MCF 10A (cell line): ENCODE measurements at regions not wholly inside any gene's neighbourhood (a gene's known extent, or its start where the extent isn't known, plus 50 kb on each side); places are given as distances from the start of the nearest gene placed in this dataset.

Source experiments
- BruUV-seq: library from RNA; stranded (reverse); fragments of 400-500 nt; replicated peaks from 2 replicates; lab custom pipeline; 2021; lab: Mats Ljungman, UMichigan
- CTCF ChIA-PET: fragments of 300-600 bp; sonication (Branson Sonifier 250); formaldehyde crosslinking; extraction: SDS; loops from one replicate; lab custom pipeline; 2021; ENCODE audit warnings: antibody characterized with exemption, inconsistent platforms; lab: Yijun Ruan, JAX
- POLR2A ChIA-PET: fragments of 300-600, 350-650 bp; sonication (Branson Sonifier 250); formaldehyde crosslinking; extraction: SDS; loops from one replicate; lab custom pipeline; 2020; ENCODE audit warnings: antibody characterized with exemption, inconsistent platforms; lab: Yijun Ruan, JAX
- DNase-seq: peaks from one replicate; pipeline ENCODE4 v3.0.0-alpha.2; 2018; ENCODE audit not compliant: unreplicated experiment
- H3K27ac Mint-ChIP-seq: one replicate; pipeline ENCODE4 v1.8.0; 2022; ENCODE audit warnings: mild to moderate bottlenecking, low read depth, mixed read lengths; ENCODE audit not compliant: unreplicated experiment
- H3K27me3 Mint-ChIP-seq: one replicate; pipeline ENCODE4 v1.8.0; 2022; ENCODE audit warnings: mixed read lengths; ENCODE audit not compliant: insufficient read depth, unreplicated experiment
- H3K36me3 Mint-ChIP-seq: one replicate; pipeline ENCODE4 v1.8.0; 2022; ENCODE audit warnings: mild to moderate bottlenecking, moderate library complexity, mixed read lengths; ENCODE audit not compliant: insufficient read depth, unreplicated experiment
- H3K4me1 Mint-ChIP-seq: one replicate; pipeline ENCODE4 v1.8.0; 2022; ENCODE audit warnings: mixed read lengths; ENCODE audit not compliant: insufficient read depth, unreplicated experiment
- H3K4me3 Mint-ChIP-seq: one replicate; pipeline ENCODE4 v1.8.0; 2022; ENCODE audit warnings: mild to moderate bottlenecking, moderate library complexity, mixed read lengths; ENCODE audit not compliant: unreplicated experiment
- H3K9me3 Mint-ChIP-seq: one replicate; pipeline ENCODE4 v1.8.0; 2022; ENCODE audit warnings: mixed read lengths; ENCODE audit not compliant: unreplicated experiment
- intact Hi-C: fragments of 100-400 bp; cut with micrococcal nuclease; formaldehyde crosslinking; loops from 2 replicates; pipeline ENCODE4 v1.14.1; 2022
- TF ChIP-seq, protein P1 (sequence below): fragments of 200-600 bp; IDR thresholded peaks from one replicate; pipeline ENCODE4 v1.8.0; 2022; ENCODE audit warnings: antibody characterized with exemption, mild to moderate bottlenecking; ENCODE audit not compliant: unreplicated experiment

- H3K27ac Mint-ChIP-seq, result no peak overlapping the region
- TF ChIP-seq, protein P1, sequence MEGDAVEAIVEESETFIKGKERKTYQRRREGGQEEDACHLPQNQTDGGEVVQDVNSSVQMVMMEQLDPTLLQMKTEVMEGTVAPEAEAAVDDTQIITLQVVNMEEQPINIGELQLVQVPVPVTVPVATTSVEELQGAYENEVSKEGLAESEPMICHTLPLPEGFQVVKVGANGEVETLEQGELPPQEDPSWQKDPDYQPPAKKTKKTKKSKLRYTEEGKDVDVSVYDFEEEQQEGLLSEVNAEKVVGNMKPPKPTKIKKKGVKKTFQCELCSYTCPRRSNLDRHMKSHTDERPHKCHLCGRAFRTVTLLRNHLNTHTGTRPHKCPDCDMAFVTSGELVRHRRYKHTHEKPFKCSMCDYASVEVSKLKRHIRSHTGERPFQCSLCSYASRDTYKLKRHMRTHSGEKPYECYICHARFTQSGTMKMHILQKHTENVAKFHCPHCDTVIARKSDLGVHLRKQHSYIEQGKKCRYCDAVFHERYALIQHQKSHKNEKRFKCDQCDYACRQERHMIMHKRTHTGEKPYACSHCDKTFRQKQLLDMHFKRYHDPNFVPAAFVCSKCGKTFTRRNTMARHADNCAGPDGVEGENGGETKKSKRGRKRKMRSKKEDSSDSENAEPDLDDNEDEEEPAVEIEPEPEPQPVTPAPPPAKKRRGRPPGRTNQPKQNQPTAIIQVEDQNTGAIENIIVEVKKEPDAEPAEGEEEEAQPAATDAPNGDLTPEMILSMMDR, result no peak
These were observed 157.1 kb downstream of the KATNIP start for GRCh38 chr16:27706866-27707685.

GRCh38 chr16:27708651-27709050, 158.7 kb downstream of the KATNIP start:
- TF ChIP-seq, protein P1, result no peak
- Mint-ChIP-seq H3K9me3 (no peaks in the 10 kb centered on the region), H3K27ac (no peak overlapping the region), H3K36me3 (peaks cover 11% of the 10 kb centered on the region), H3K27me3 (no peaks in the 10 kb centered on the region), H3K4me3 (no peak overlapping the region), H3K4me1 (no peaks in the 10 kb centered on the region)
- intact Hi-C loops, result no loop called here
- ChIA-PET CTCF (interaction anchor here (0.5 kb wide), 1 partner anchor 235 kb away, joined by 3 read pairs; no protein-coding TSS in a partner anchor), POLR2A (interaction anchor here (0.6 kb wide), 1 partner anchor 18 kb away, joined by 3 read pairs; no protein-coding TSS in a partner anchor)
- no TSS peak for BruUV-seq
- DNase-seq, result no peak

More at GRCh38 chr16:27706866-27707685, 157.1 kb downstream of the KATNIP start:
- Mint-ChIP-seq H3K27me3 (no peaks in the 10 kb centered on the region), H3K4me3 (no peak overlapping the region), H3K4me1 (no peaks in the 10 kb centered on the region), H3K9me3 (no peaks in the 10 kb centered on the region), H3K36me3 (peaks cover 18% of the 10 kb centered on the region)
- intact Hi-C loops, result no loop called here
- ChIA-PET CTCF (interaction anchor here (0.6 kb wide), 2 partner anchors 33 to 192 kb away, joined by 3 read pairs; no protein-coding TSS in a partner anchor), POLR2A (interaction anchor here (1.0 kb wide), 1 partner anchor 65 kb away, joined by 3 read pairs; no protein-coding TSS in a partner anchor)
- BruUV-seq, result no TSS peak
- no peak for DNase-seq

- Mint-ChIP-seq H3K36me3 (peaks cover 1% of the 10 kb centered on the region), H3K27me3 (no peaks in the 10 kb centered on the region), H3K4me1 (no peaks in the 10 kb centered on the region), H3K9me3 (no peaks in the 10 kb centered on the region), H3K27ac (no peak overlapping the region), H3K4me3 (no peak overlapping the region)
- BruUV-seq, result no TSS peak
- ChIA-PET CTCF (no interaction called here), POLR2A (no interaction called here)
- TF ChIP-seq, protein P1, result no peak
- DNase-seq, result no peak
- intact Hi-C loops, result no loop called here
These were observed 162.3 kb downstream of the KATNIP start for GRCh38 chr16:27712251-27712711.

- DNase-seq, result no peak
- TF ChIP-seq, protein P1, result no peak
- ChIA-PET CTCF (interaction anchor here (0.8 kb wide), 1 partner anchor 167 kb away, joined by 5 read pairs; no protein-coding TSS in a partner anchor), POLR2A (no interaction called here)
- intact Hi-C loops, result no loop called here
- H3K4me3 Mint-ChIP-seq, result no peak overlapping the region
- H3K27ac Mint-ChIP-seq, result no peak overlapping the region
- no peaks in the 10 kb centered on the region for H3K27me3 Mint-ChIP-seq
- no TSS peak for BruUV-seq
- peaks cover 5% of the 10 kb centered on the region for H3K36me3 Mint-ChIP-seq
- no peaks in the 10 kb centered on the region for H3K9me3 Mint-ChIP-seq
- H3K4me1 Mint-ChIP-seq, result no peaks in the 10 kb centered on the region
These were observed 167.8 kb downstream of the KATNIP start for GRCh38 chr16:27717726-27718125.
